ENCODE measurements at regions not wholly inside any gene's neighbourhood (a gene's known extent, or its start where the extent isn't known, plus 50 kb on each side); places are given as distances from the start of the nearest gene placed in this dataset.

DNA sequence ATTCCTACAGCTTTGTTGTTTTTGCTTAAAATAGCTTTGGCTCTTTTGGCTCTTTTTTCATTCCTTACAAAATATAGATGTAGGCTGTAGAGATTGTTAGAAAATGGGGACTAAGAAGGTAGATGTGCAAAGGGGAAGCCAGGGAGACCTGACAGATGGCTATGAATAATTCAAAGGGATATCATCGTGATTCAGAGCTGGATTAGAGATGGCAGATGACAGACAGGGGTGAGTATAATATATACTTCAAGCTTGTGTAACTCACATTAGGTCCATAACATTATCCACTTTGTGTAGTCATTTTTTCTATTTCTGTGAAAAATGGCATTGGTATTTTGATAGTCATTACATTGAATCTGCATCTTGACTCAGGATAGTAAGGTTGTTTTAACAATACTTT is 422.9 kb upstream of the ST6GAL2 start:
- Histone ChIP-seq H3K4me1 (no peaks in the 10 kb centered on the region), H3K9me3 (no peaks in the 10 kb centered on the region), H3K36me3 (replicated peaks) (no peaks in the 10 kb centered on the region), H3K4me3 (no peak overlapping the region), H3K27me3 (ENCODE audit: low read depth) (no peaks in the 10 kb centered on the region)
- no peak for DNase-seq (ENCODE audit: low spot score in 2 of 2)
- in situ Hi-C loops (cut with MboI; ENCODE audit: low sequenced_read_pairs), result no loop called here

DNA sequence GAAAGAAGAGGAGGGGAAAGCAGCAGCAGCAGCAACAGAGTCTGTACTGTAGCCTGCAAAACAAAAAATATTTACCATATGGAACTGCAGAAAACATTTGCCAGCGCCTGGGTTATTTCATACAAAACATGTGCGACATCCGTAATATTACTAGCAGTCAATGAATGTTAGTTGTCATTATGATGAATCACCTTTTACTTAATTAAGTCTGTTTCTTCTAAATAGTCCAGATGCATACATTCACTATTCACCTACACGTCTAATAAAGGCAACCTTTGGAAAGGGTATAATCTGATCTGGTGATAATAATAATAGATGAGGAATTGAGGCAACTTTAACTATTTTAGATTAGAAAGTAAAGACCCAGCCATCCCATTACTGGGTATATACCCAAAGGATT is 426.3 kb upstream of the ST6GAL2 start:
- DNase-seq (ENCODE audit: low spot score in 2 of 2), result no peak
- H3K9me3 ChIP-seq, result no peaks in the 10 kb centered on the region
- H3K27me3 ChIP-seq (ENCODE audit: low read depth), result no peaks in the 10 kb centered on the region
- H3K4me1 ChIP-seq, result no peaks in the 10 kb centered on the region
- no peak overlapping the region for H3K4me3 ChIP-seq
- in situ Hi-C loops (cut with MboI; ENCODE audit: low sequenced_read_pairs), result no loop called here
- no peaks in the 10 kb centered on the region for H3K36me3 ChIP-seq (replicated peaks)

DNA sequence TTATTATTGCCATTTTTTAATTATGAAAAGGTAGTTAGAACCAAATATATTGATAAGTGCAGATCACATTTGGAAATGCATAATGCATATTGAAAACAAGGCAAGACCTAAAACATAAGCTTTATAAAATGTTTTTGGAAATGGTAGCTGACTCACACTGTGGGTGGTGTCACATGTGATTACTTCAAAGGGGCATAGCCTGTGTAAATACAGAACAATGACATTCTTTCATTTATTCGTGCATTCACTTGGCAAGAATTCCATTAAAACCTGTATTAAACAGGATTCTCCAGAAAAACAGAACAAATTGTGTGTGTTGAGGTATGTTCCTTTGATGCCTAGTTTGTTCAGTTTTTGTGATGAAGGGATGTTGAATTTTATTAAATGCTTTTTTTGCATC is 427.3 kb upstream of the ST6GAL2 start:
- no peak for DNase-seq (ENCODE audit: low spot score in 2 of 2)
- Histone ChIP-seq H3K27me3 (ENCODE audit: low read depth) (no peaks in the 10 kb centered on the region), H3K36me3 (replicated peaks) (no peaks in the 10 kb centered on the region), H3K4me3 (no peak overlapping the region), H3K4me1 (no peaks in the 10 kb centered on the region), H3K9me3 (no peaks in the 10 kb centered on the region)
- in situ Hi-C loops (cut with MboI; ENCODE audit: low sequenced_read_pairs), result no loop called here

DNA sequence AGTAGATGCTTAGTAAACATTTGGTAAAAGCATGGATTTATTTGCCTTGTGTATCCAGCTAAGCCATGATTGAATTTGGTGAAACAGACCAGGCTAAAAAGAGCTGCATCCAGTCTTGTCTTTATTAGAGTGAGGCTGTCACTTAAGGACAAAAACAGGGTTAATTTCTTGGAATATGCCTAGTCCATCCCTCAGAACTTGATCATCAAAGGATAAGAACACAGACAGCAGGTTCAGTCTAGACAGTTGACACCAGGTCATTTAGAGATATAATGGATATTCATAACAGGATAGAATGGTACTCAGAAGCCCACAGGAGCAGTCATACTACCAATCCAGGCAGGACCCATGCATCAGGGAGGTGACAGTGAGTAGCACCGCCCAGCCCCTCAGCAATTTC is 434.9 kb upstream of the ST6GAL2 start:
- in situ Hi-C loops (cut with MboI; ENCODE audit: low sequenced_read_pairs), result no loop called here
- H3K36me3 ChIP-seq (replicated peaks), result no peaks in the 10 kb centered on the region
- no peaks in the 10 kb centered on the region for H3K4me1 ChIP-seq
- H3K4me3 ChIP-seq, result no peak overlapping the region
- DNase-seq (ENCODE audit: low spot score in 2 of 2), result no peak
- no peaks in the 10 kb centered on the region for H3K27me3 ChIP-seq (ENCODE audit: low read depth)
- no peaks in the 10 kb centered on the region for H3K9me3 ChIP-seq

DNA sequence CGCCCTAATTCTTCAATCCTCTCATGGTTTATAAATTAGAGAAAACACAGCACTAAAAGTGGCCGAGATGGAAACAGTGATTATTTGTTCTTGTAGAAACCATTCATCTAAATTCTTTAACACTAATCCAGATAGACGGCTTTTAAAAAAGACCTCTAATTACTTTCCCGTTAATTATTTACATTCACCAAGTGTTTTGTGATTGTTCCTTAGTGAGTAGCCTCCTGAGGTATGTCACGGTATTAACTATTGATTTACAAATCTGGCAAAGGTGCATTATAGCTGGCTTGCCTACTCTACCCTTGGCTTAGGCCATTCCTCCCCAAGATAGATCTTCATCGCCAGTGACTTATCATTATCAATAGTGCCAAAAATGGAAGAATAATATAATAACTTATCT is 436.4 kb upstream of the ST6GAL2 start:
- in situ Hi-C loops (cut with MboI; ENCODE audit: low sequenced_read_pairs), result no loop called here
- Histone ChIP-seq H3K4me1 (no peaks in the 10 kb centered on the region), H3K9me3 (no peaks in the 10 kb centered on the region), H3K36me3 (replicated peaks) (no peaks in the 10 kb centered on the region), H3K27me3 (ENCODE audit: low read depth) (no peaks in the 10 kb centered on the region), H3K4me3 (no peak overlapping the region)
- DNase-seq (ENCODE audit: low spot score in 2 of 2), result no peak

DNA sequence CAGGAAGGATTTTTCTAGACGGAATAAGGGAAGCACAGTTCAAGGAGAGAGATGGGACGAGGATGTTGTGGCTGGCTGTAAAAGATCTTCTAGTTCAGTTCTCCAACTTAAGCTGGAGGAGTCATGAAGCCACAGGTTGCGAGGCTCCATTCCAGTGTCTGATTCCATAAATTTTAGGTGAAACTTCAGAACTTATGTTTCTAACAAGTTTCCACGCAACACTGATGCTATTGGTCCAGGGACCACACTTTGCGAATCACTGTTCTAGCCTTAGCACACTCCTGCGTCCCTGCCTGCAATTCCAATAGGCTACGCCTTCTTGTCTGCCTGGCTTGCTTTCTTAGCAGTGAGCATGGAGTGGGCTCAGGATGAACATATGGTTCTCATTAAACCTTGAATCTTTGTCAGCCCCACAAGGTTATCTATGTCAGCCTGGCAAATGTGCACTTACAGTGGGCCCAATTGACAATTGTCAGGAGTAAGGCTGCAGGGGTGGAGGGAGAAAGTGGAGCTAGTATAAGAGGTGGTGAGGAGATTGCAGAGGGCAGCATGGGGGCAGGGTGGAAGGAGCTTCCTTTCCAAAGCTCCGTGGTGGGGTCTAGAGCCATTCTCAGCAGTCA is 438.1 kb upstream of the ST6GAL2 start:
- Histone ChIP-seq H3K4me1 (no peaks in the 10 kb centered on the region), H3K9me3 (no peaks in the 10 kb centered on the region), H3K36me3 (replicated peaks) (no peaks in the 10 kb centered on the region), H3K27me3 (ENCODE audit: low read depth) (no peaks in the 10 kb centered on the region), H3K4me3 (no peak overlapping the region)
- no peak for DNase-seq (ENCODE audit: low spot score in 2 of 2)
- in situ Hi-C loops (cut with MboI; ENCODE audit: low sequenced_read_pairs), result no loop called here

DNA sequence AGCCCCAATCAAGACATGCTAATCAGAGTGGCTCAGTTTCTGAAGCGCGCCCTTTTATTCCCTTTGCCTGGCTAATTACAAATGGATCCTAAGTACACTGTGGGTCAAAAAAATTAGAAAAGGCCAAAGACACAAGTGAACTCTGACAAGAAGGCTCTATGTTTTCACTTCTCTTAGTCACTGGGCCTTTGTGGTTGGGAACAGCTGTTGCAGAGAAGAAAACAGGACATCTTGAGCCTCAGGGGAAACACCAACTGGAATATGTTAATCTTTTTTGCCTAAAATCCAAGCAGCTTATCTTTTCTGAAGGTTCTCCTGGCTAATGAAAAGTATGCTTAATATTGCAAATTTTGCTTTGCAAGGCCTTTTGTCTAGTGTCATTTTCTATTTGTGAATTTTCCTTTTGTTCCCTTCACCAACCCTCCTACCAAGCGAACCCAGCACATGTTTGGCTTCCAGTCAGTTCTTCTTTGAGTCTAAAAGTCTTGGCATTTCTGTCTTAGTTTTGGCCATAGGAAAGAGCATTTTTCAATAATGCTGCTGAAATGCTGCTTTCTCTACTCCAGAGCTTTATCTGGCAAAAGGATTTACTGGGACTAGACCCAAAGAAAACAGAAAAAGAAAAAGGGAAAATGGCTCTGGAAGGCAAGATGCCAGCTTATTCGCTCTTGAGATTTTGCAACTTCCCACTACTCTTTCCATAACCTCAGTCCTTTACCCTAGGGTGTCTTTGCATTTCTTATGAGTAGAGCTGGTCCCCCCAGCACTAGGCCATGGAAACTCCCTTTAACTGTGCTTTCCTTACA is 440.2 kb upstream of the ST6GAL2 start:
- no peak for DNase-seq (ENCODE audit: low spot score in 2 of 2)
- no peaks in the 10 kb centered on the region for H3K4me1 ChIP-seq
- H3K4me3 ChIP-seq, result no peak overlapping the region
- H3K9me3 ChIP-seq, result no peaks in the 10 kb centered on the region
- no peaks in the 10 kb centered on the region for H3K36me3 ChIP-seq (replicated peaks)
- H3K27me3 ChIP-seq (ENCODE audit: low read depth), result no peaks in the 10 kb centered on the region
- in situ Hi-C loops (cut with MboI; ENCODE audit: low sequenced_read_pairs), result no loop called here

DNA sequence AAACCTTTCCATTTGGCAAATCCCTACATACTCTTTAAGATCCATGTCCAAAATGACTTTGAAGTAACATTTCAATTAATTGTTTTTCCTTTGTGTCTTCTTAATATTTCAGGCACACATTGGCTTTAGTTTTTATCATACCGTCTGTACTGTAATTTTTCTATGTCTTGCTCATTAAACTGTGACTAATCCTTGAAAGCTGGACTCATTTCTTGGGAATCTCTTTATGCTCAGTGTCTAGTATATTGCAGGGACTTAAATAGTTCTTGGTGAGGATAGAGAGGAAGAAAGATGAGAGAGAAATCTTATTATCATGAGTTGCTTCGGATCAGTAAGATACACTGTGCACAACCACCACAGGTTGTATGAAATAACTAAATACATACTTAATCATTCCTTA is 448.3 kb upstream of the ST6GAL2 start:
- no peaks in the 10 kb centered on the region for H3K36me3 ChIP-seq (replicated peaks)
- in situ Hi-C loops (cut with MboI; ENCODE audit: low sequenced_read_pairs), result no loop called here
- H3K27me3 ChIP-seq (ENCODE audit: low read depth), result no peaks in the 10 kb centered on the region
- H3K4me3 ChIP-seq, result no peak overlapping the region
- no peaks in the 10 kb centered on the region for H3K4me1 ChIP-seq
- H3K9me3 ChIP-seq, result no peaks in the 10 kb centered on the region; the same call in 1 of the 2 replicates
- DNase-seq (ENCODE audit: low spot score in 2 of 2), result no peak

DNA sequence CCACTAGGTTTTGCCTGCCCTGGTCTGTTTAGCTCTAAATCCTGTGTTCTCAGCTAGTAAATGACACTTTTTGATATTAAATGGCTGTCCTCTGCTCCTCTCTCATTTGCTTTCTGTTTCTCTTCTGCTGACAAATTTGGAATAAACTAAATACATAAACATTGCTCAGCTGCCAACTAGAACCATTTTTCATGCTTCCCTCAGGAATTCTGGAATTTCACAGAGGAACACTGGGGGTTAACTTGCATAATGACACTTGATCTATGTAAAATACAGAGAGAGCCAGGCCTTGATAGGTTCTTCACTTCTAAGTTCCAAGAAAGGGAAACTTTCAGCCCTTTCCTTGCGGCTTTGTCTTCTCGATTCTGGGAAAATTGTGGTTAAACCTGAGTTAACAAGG is 450.6 kb upstream of the ST6GAL2 start:
- Histone ChIP-seq H3K4me1 (no peaks in the 10 kb centered on the region), H3K4me3 (no peak overlapping the region), H3K36me3 (replicated peaks) (no peaks in the 10 kb centered on the region), H3K27me3 (ENCODE audit: low read depth) (no peaks in the 10 kb centered on the region), H3K9me3 (no peaks in the 10 kb centered on the region; the same call in 1 of the 2 replicates)
- in situ Hi-C loops (cut with MboI; ENCODE audit: low sequenced_read_pairs), result no loop called here
- DNase-seq (ENCODE audit: low spot score in 2 of 2), result no peak

DNA sequence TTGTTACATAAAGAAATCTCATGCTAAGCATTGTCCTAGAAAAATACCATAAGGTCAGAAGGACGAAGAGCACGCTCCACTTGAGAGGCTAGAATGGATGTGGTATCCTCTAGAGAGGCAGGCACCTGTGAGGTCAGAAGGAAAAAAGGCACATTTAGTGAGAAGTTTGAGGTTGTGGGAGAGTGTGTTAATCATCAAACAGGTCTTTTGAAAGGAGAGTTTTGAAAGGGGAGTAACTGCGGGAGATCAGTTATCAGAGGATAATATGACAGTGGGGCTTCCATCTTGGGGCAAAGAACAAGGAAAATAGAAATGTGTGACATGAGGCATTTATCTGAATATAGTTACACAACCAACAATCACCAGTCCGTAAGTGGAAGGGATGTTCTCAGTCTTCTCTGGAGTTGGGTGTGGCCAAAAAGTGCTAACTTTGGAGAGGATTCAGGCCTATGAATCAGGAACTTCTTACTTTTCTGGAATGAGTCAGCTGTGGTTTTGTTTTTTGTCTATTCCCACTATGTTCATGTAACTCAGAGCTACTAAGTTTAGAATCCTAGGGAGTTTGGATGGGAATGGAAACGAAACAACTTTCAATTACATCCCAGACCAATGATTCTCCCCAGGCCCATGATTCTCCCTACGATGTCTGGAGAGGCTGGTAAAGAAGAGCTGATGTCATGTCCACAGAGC is 451.4 kb upstream of the ST6GAL2 start:
- Histone ChIP-seq H3K27me3 (ENCODE audit: low read depth) (no peaks in the 10 kb centered on the region), H3K36me3 (replicated peaks) (no peaks in the 10 kb centered on the region), H3K4me3 (no peak overlapping the region), H3K4me1 (no peaks in the 10 kb centered on the region), H3K9me3 (no peaks in the 10 kb centered on the region; the same call in 1 of the 2 replicates)
- in situ Hi-C loops (cut with MboI; ENCODE audit: low sequenced_read_pairs), result no loop called here
- DNase-seq (ENCODE audit: low spot score in 2 of 2), result no peak

DNA sequence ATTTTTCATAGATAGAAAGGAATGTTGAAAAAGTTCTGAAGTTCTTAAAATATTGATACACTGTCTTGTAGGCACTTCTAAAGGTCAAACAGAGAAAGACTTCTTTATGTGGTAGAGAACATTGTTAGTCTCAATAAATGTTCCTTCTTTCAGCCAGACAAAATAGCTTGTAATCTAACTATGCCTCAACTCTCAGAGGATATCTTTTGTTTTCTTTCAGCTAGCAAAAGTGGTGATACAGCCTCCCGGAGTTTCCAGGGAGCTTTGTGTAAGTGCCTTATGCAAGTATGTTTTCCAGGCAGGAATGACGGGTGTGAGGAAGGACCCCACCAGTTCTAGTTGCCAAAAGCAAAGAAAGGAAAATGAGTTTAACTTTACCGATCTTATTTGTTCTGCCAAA is 452.1 kb upstream of the ST6GAL2 start:
- Histone ChIP-seq H3K9me3 (no peaks in the 10 kb centered on the region; the same call in 1 of the 2 replicates), H3K36me3 (replicated peaks) (no peaks in the 10 kb centered on the region), H3K4me1 (no peaks in the 10 kb centered on the region), H3K27me3 (ENCODE audit: low read depth) (no peaks in the 10 kb centered on the region), H3K4me3 (no peak overlapping the region)
- in situ Hi-C loops (cut with MboI; ENCODE audit: low sequenced_read_pairs), result no loop called here
- no peak for DNase-seq (ENCODE audit: low spot score in 2 of 2)

DNA sequence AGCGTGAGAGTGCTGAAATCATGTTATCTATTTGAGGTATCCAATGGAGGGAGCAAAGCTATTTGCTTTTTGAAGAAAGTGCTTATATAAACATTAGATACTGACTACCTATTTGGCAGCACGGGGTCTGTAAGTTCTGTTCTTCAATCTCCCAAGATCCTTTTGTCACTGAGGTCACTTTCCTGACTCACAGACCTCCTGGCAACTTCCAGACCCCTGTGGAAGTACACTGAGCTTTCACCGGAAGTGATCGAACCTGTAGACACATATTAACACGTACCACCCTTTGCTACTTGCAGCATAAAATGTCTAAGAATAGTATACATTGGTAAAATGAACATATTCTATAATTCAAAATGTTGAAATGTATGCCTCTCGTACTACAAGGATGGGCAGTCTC is 452.6 kb upstream of the ST6GAL2 start:
- no peaks in the 10 kb centered on the region for H3K36me3 ChIP-seq (replicated peaks)
- H3K4me3 ChIP-seq, result no peak overlapping the region
- DNase-seq (ENCODE audit: low spot score in 2 of 2), result no peak
- in situ Hi-C loops (cut with MboI; ENCODE audit: low sequenced_read_pairs), result no loop called here
- no peaks in the 10 kb centered on the region; the same call in 1 of the 2 replicates for H3K9me3 ChIP-seq
- H3K4me1 ChIP-seq, result no peaks in the 10 kb centered on the region
- no peaks in the 10 kb centered on the region for H3K27me3 ChIP-seq (ENCODE audit: low read depth)

DNA sequence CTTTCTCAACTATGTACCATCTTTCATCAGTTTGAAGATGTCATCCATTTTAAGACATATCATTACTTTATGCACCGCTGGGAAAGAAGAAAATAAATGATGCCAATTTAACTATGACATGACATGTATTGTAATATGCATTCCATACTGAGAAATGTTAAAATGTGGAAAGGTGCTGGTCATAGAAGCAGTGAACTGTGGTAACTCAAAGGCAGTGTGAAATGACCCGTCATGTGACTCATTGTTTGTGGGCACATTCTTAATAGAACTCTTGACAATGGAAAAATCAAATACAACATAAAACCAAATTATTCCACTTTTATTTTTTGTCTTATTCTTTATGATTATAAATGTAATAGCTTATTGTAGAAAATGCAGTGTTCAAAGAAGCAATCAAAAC is 455.0 kb upstream of the ST6GAL2 start:
- H3K4me3 ChIP-seq, result no peak overlapping the region
- no peaks in the 10 kb centered on the region for H3K4me1 ChIP-seq
- no peaks in the 10 kb centered on the region for H3K27me3 ChIP-seq (ENCODE audit: low read depth)
- no peaks in the 10 kb centered on the region for H3K36me3 ChIP-seq (replicated peaks)
- no peak for DNase-seq (ENCODE audit: low spot score in 2 of 2)
- in situ Hi-C loops (cut with MboI; ENCODE audit: low sequenced_read_pairs), result no loop called here
- H3K9me3 ChIP-seq, result no peaks in the 10 kb centered on the region

DNA sequence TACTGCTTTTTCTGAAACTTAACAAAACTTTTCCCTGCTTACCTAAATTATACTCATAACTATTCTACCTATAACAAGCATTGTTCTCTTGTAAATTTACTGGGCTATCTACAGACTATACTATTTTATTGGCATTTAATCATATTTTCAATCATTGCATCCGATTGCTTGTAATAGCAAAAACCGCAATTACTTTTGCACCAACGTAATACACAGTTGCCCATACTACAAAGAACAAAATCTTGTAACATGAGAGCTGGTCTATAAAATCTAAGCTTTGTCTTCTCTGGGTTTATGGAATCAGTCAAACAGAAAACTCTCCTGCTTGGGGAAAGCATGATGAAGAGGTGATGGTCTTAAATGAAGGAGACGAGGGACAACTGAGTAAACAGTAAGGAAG is 463.4 kb upstream of the ST6GAL2 start:
- no peaks in the 10 kb centered on the region for H3K4me1 ChIP-seq
- H3K27me3 ChIP-seq (ENCODE audit: low read depth), result no peaks in the 10 kb centered on the region
- in situ Hi-C loops (cut with MboI; ENCODE audit: low sequenced_read_pairs), result no loop called here
- H3K9me3 ChIP-seq, result no peaks in the 10 kb centered on the region
- H3K4me3 ChIP-seq, result no peak overlapping the region
- no peaks in the 10 kb centered on the region for H3K36me3 ChIP-seq (replicated peaks)
- no peak for DNase-seq (ENCODE audit: low spot score in 2 of 2)

Measured in HAP-1 (cell line).